Ovary (tissue), 7 donors: ENCODE measurements at regions not wholly inside any gene's neighbourhood (a gene's known extent, or its start where the extent isn't known, plus 50 kb on each side); places are given as distances from the start of the nearest gene placed in this dataset.
"Not testable (repeated sequence)": the region's sequence is repeated elsewhere in the genome, so short reads cannot be mapped to it uniquely, and the experiment has no call there.

ENCODE experiments used
- DNase-seq, 5 donors: peaks; one replicate each; pipeline ENCODE4 v3.0.0-alpha.2; 2019 to 2020
- H3K27ac ChIP-seq, 2 donors: fragments of 200-600 bp; one replicate each; pipeline versions ENCODE4 v1.5.1 to v1.8.0; 2019 to 2022
- H3K27me3 ChIP-seq: fragments of 200-600 bp; one replicate; pipeline ENCODE4 v1.8.0; 2022
- H3K36me3 ChIP-seq: fragments of 200-600 bp; sonication (generic); one replicate; pipeline ENCODE4 v1.5.1; 2019
- H3K4me1 ChIP-seq: one replicate; pipeline ENCODE4 v1.8.1; 2013; ENCODE audit warnings: mild to moderate bottlenecking, moderate library complexity; ENCODE audit not compliant: insufficient read depth
- H3K4me3 ChIP-seq: fragments of 200-600 bp; sonication (generic); one replicate; pipeline ENCODE4 v1.5.1; 2017
- H3K9me3 ChIP-seq, 2 donors: fragments of 200-600 bp in 1 of 2; sonication (generic) in 1 of 2; one replicate each; pipeline versions ENCODE4 v1.5.1 to v1.8.1; 2013 to 2019; ENCODE audit warnings: mild to moderate bottlenecking in 1 of 2, moderate library complexity in 1 of 2
- EP300 ChIP-seq: sonication (generic); formaldehyde crosslinking; IDR thresholded peaks from one replicate; pipeline ENCODE4 v1.6.1; 2017; ENCODE audit warnings: antibody characterized with exemption
- POLR2A ChIP-seq: fragments of 450-650 bp; IDR thresholded peaks from one replicate; pipeline ENCODE4 v1.6.1; 2017; ENCODE audit warnings: antibody characterized with exemption, mild to moderate bottlenecking, moderate library complexity
- WGBS, 3 donors: extraction: QIAGEN DNeasy Blood & Tissue Kit in 1 of 3; methylation state at CpG; one replicate each; pipeline versions ENCODE4 v1.1.5 to v1.1.7; 2013 to 2017; 5-methylcytosine and 5-hydroxymethylcytosine counted together
- intact Hi-C, 4 donors: fragments of 100-400 bp; cut with DNase I; formaldehyde crosslinking; loops; one replicate each; pipeline versions ENCODE4 v1.11.0 to v1.15.1; 2022 to 2023
- TF ChIP-seq, protein P1 (sequence below), 3 donors: fragments of 450-650 bp in 2 of 3; fragments of 200-600 bp in 1 of 3; IDR thresholded peaks; one replicate each; pipeline versions ENCODE4 v1.5.1 to v1.8.0; 2016 to 2022; ENCODE audit warnings: antibody characterized with exemption in 3 of 3, mild to moderate bottlenecking in 1 of 3
- donor health status: DM: no; HTN: no; CAD: no; lungs with moderate emphysema.
- donor health status: DM: no; HTN: no; CAD: no.
- donor health status: Bipolar disorder and iron deficiency.
- donor health status: DM: no; HTN: no; CAD: no.
- donor health status: DM: yes; HTN: yes; CAD: no.

- Histone ChIP-seq H3K9me3 (no peaks in the 10 kb centered on the region), H3K4me3 (no peak overlapping the region), H3K27me3 (no peaks in the 10 kb centered on the region), H3K27ac (no peak overlapping the region), H3K4me1 (no peaks in the 10 kb centered on the region), H3K36me3 (no peaks in the 10 kb centered on the region)
- intact Hi-C loops = no loop called here
- TF ChIP-seq POLR2A = no peak
- TF ChIP-seq, protein P1, sequence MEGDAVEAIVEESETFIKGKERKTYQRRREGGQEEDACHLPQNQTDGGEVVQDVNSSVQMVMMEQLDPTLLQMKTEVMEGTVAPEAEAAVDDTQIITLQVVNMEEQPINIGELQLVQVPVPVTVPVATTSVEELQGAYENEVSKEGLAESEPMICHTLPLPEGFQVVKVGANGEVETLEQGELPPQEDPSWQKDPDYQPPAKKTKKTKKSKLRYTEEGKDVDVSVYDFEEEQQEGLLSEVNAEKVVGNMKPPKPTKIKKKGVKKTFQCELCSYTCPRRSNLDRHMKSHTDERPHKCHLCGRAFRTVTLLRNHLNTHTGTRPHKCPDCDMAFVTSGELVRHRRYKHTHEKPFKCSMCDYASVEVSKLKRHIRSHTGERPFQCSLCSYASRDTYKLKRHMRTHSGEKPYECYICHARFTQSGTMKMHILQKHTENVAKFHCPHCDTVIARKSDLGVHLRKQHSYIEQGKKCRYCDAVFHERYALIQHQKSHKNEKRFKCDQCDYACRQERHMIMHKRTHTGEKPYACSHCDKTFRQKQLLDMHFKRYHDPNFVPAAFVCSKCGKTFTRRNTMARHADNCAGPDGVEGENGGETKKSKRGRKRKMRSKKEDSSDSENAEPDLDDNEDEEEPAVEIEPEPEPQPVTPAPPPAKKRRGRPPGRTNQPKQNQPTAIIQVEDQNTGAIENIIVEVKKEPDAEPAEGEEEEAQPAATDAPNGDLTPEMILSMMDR (IDR thresholded peaks at IDR 0.05) = no peak
- TF ChIP-seq EP300 = no peak
- 8 to 13% (median 10%) methylated on average over 4 of the region's 4 CpGs for WGBS, 3 donors
- DNase-seq = no peak
Observed at GRCh38 chr21:22356663-22357062, 1358.5 kb downstream of the NCAM2 start.

DNA sequence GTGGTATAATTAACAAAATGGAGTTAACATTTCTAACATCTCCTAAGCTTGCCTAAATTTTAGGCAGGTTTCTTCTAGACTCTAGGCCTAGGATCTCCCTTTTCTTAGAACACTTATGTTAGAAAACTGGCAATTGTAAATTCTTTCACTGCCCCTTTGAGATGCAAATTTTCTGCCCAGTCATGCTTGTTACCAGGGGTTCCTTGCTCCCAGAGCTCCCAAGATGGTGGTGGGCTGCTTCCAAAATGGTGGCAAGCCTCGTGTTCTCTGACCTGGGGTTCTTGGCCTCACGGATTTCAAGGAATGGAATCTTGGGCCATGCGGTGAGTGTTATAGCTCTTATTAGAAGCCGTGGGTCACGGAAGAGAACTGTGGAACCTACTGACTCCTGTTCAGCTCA, 1361.4 kb downstream of the NCAM2 start:
- H3K9me3 ChIP-seq, H3K4me3 ChIP-seq, H3K36me3 ChIP-seq, intact Hi-C loops, DNase-seq, H3K27me3 ChIP-seq, H3K27ac ChIP-seq, H3K4me1 ChIP-seq: not testable (repeated sequence)
- WGBS, 3 donors = 80 to 94% (median 87%) methylated on average over 5 of the region's 5 CpGs

DNA sequence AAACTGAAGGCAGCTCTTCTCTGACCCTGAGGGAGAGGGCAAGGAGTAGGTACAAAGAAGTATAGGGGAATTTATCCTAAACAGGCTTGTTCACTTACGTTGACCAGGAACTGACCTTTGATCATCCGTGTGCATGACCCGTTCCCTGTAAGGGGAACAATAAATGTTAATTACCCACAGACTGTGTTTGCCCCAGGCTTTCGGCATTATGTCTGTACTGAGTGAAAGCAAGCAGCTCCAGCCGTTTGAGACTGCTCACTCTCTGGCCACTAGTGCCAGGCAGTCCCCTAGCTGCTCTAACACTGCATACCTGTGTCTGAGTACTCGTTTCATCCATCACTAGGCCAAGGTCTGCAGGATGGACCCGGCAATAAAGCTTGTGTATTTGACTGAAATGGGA, 1365.3 kb downstream of the NCAM2 start:
- Histone ChIP-seq H3K36me3 (no peaks in the 10 kb centered on the region), H3K27me3 (no peaks in the 10 kb centered on the region), H3K4me1 (no peaks in the 10 kb centered on the region), H3K27ac (no peak overlapping the region), H3K4me3 (no peak overlapping the region), H3K9me3 (no peaks in the 10 kb centered on the region)
- no peak for DNase-seq
- WGBS, 3 donors = 89 to 93% (median 90%) methylated on average over 7 of the region's 7 CpGs
- TF ChIP-seq EP300 = no peak
- TF ChIP-seq, protein P1 (IDR thresholded peaks at IDR 0.05) = no peak
- no peak for TF ChIP-seq POLR2A
- intact Hi-C loops = no loop called here

GRCh38 chr21:22364163-22364562, 1366.0 kb downstream of the NCAM2 start:
- no peak for DNase-seq
- intact Hi-C loops = no loop called here
- TF ChIP-seq EP300 (no peak), POLR2A (no peak)
- TF ChIP-seq, protein P1 (IDR thresholded peaks at IDR 0.05) = no peak
- no peaks in the 10 kb centered on the region for H3K36me3 ChIP-seq
- WGBS, 3 donors = 93 to 94% (median 93%) methylated on average over 5 of the region's 5 CpGs
- H3K9me3 ChIP-seq = no peaks in the 10 kb centered on the region
- H3K27me3 ChIP-seq = no peaks in the 10 kb centered on the region
- H3K4me1 ChIP-seq = no peaks in the 10 kb centered on the region
- no peak overlapping the region for H3K4me3 ChIP-seq
- H3K27ac ChIP-seq = no peak overlapping the region

GRCh38 chr21:22374218-22374969, 1376.2 kb downstream of the NCAM2 start:
- Histone ChIP-seq H3K27ac (no peak overlapping the region), H3K4me1 (no peaks in the 10 kb centered on the region), H3K9me3 (no peaks in the 10 kb centered on the region), H3K36me3 (no peaks in the 10 kb centered on the region), H3K27me3 (no peaks in the 10 kb centered on the region), H3K4me3 (no peak overlapping the region)
- WGBS, 3 donors = 15 to 27% (median 25%) methylated on average over 7 of the region's 7 CpGs
- TF ChIP-seq, protein P1 (IDR thresholded peaks at IDR 0.05) = no peak
- TF ChIP-seq EP300 (no peak), POLR2A (no peak)
- intact Hi-C loops = no loop called here
- no peak for DNase-seq

DNA sequence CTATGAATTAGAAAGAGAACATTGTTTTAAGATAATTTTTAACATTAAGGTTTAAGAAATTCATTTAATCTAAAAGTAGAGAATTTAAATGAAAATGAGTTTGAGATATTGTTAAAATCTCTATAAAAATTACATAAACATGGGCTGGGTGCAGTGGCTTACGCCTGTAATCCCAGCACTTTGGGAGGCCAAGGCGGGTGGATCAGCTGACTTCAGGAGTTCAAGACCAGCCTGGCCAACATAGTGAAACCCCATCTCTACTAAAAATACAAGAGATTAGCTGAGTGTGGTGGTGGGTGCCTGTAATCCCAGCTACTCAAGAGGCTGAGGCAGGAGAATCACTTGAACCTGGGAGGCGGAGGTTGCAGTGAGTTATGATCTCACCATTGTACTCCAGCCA, 1379.6 kb downstream of the NCAM2 start:
- H3K36me3 ChIP-seq, H3K4me1 ChIP-seq, H3K27me3 ChIP-seq, H3K9me3 ChIP-seq, intact Hi-C loops, H3K27ac ChIP-seq, DNase-seq, H3K4me3 ChIP-seq: not testable (repeated sequence)
- WGBS, 3 donors = 93 to 96% (median 95%) methylated on average over 3 of the region's 3 CpGs
